ENCODE measurements at regions not wholly inside any gene's neighbourhood (a gene's known extent, or its start where the extent isn't known, plus 50 kb on each side); places are given as distances from the start of the nearest gene placed in this dataset.
"Not testable (repeated sequence)": the region's sequence is repeated elsewhere in the genome, so short reads cannot be mapped to it uniquely, and the experiment has no call there.

DNA sequence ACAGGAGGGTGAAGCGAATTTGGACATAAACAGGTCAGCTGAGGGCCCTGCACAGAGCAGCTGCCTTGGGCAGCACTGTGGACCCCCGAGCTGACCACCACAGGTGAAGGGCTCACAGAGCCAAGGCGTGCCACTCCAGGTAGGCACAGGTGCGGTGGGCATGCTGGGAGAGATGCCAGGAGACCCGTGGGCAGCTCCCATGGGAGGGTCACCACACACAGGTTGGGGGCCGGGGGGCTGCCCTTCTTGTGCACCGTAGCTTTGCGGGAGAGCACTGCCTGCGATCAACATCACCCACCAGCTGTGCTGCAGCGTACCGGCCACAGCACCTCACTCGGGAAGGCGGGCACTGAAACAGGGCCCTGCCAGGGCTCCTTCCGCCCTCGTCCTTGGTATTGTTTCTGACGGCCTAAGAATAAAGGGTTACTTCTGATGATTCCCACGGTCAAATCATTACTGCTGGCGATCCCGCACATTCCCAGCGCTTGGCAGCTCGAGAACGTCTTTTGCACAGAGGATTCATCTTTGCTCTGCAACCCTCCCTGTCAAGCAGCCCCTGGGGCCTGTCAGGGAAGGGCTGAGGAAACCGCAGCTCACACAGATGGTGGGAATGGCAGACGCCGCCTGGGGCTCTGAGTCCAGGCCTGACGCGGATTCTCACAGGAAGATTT is 181.7 kb downstream of the BANP start:
- DNase-seq: no peak
- Mint-ChIP-seq H3K36me3 (ENCODE audit: low read depth) (no peaks in the 10 kb centered on the region), H3K4me1 (ENCODE audit: low read depth) (no peaks in the 10 kb centered on the region), H3K4me3 (no peak overlapping the region), H3K9me3 (peaks cover 3% of the 10 kb centered on the region), H3K27me3 (no peaks in the 10 kb centered on the region), H3K27ac (no peak overlapping the region)
- ChIA-PET CTCF (no interaction called here), POLR2A (no interaction called here)
- TF ChIP-seq, protein P1, sequence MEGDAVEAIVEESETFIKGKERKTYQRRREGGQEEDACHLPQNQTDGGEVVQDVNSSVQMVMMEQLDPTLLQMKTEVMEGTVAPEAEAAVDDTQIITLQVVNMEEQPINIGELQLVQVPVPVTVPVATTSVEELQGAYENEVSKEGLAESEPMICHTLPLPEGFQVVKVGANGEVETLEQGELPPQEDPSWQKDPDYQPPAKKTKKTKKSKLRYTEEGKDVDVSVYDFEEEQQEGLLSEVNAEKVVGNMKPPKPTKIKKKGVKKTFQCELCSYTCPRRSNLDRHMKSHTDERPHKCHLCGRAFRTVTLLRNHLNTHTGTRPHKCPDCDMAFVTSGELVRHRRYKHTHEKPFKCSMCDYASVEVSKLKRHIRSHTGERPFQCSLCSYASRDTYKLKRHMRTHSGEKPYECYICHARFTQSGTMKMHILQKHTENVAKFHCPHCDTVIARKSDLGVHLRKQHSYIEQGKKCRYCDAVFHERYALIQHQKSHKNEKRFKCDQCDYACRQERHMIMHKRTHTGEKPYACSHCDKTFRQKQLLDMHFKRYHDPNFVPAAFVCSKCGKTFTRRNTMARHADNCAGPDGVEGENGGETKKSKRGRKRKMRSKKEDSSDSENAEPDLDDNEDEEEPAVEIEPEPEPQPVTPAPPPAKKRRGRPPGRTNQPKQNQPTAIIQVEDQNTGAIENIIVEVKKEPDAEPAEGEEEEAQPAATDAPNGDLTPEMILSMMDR (IDR thresholded peaks at IDR 0.05): no peak
- intact Hi-C loops (cut with micrococcal nuclease): no loop called here
- no peak for ATAC-seq

DNA sequence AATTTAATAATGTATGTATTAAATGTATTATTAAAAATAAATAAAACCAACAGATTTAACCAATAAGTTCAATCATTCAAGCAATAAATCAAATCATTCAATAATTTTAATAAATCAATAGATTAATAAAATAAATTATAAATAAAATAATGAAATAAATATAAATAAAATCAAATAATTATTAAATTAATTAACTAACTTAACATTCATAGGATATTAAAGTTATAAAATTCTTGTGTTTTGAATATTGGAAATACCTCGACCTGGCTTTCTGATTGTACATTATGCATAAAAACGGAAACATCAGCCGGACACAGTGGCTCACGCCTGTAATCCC is 182.2 kb downstream of the BANP start:
- TF ChIP-seq, protein P1 (IDR thresholded peaks at IDR 0.05): no peak
- CTCF ChIA-PET: no interaction called here
- no peak overlapping the region for H3K4me3 Mint-ChIP-seq

DNA sequence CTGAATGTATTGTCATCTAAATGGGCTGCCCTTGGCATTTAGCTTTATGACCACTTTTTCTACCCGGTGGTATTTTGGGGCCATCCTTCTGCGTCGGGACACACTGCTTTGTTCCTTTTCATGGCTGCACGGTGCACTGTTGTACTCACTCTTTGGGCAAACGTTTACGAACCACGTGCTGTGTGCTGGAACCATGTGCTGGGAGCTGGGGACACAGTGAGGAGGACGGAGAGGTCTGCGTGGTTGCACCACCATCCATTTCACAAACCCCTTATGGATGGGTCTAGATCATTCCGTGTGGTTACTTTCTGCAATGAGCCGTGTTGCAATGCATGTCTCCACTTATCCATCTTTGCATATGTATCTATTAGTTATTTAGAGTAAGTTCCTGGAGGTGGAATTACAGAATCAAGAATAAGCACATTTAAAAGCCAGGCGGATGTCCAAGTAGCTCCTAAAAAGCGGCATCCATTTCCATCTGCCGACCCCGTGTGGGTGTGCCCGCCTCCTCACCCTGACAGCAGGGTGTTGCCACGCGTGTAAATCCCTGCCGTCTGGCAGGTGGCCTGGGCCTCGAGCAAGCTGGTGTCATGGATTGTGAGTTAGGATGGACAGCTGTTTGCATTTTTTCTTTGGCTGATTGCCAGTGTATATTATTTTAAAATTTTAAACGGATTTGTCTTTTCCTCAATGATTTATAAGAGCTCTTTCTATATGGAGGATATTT is 183.1 kb downstream of the BANP start:
- H3K4me3 Mint-ChIP-seq; H3K27me3 Mint-ChIP-seq; CTCF ChIA-PET; H3K27ac Mint-ChIP-seq; H3K36me3 Mint-ChIP-seq (ENCODE audit: low read depth); intact Hi-C loops (cut with micrococcal nuclease); DNase-seq; ATAC-seq; H3K4me1 Mint-ChIP-seq (ENCODE audit: low read depth): not testable (repeated sequence)
- POLR2A ChIA-PET: interaction anchor here (0.6 kb wide), 1 partner anchor 816 kb away, joined by 3 read pairs; no protein-coding TSS in a partner anchor
- peaks cover 13% of the 10 kb centered on the region for H3K9me3 Mint-ChIP-seq

More for the DNA sequence above, 182.2 kb downstream of the BANP start:
- H3K27me3 Mint-ChIP-seq: no peaks in the 10 kb centered on the region
- no peaks in the 10 kb centered on the region for H3K4me1 Mint-ChIP-seq (ENCODE audit: low read depth)
- H3K36me3 Mint-ChIP-seq (ENCODE audit: low read depth): no peaks in the 10 kb centered on the region
- POLR2A ChIA-PET: interaction anchor here (0.6 kb wide), 1 partner anchor 815 kb away, joined by 3 read pairs; no protein-coding TSS in a partner anchor
- intact Hi-C loops (cut with micrococcal nuclease): no loop called here
- DNase-seq: no peak
- peaks cover 7% of the 10 kb centered on the region for H3K9me3 Mint-ChIP-seq
- no peak for ATAC-seq
- H3K27ac Mint-ChIP-seq: no peak overlapping the region

DNA sequence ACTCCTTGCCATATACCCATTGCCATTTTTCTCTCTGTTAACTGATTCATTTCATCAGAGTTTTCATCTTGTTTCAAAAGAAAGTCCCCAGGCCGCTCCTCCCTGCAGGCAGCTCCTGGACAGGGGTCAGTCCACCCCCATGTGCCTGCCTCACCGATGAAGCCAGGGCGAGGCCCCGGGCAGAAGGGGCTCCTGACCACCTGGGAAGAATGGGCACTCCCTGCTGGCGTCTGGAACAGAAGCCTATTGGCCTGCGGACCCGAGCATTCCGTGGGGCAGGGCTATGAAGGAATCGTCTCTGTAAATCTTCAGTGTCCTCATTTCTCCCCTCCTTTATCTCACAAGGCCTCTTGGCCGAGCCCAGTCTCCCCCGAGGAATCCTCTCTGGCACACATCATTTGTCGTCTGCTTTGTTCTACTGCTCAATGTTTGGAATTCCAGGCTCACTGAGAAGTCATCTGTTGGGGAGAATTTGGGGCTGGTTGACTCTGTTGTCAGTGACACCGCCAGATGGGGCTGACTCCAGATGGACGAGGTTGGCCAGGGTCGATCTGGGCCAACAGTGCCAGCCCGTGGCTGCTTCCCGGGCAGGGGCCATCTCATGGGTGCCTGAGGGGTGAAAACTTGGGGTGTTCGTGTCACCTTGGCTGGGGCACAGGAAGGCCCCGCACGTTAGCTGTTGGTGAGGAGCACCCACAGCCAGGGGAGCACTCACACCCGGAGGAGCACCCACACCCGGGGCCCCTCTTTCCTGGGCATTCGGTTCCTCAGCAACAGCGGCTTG is 183.9 kb downstream of the BANP start:
- intact Hi-C loops (cut with micrococcal nuclease); H3K4me1 Mint-ChIP-seq (ENCODE audit: low read depth); H3K27me3 Mint-ChIP-seq; DNase-seq; CTCF ChIA-PET; POLR2A ChIA-PET; H3K4me3 Mint-ChIP-seq; H3K36me3 Mint-ChIP-seq (ENCODE audit: low read depth); H3K27ac Mint-ChIP-seq; ATAC-seq: not testable (repeated sequence)
- H3K9me3 Mint-ChIP-seq: peaks cover 13% of the 10 kb centered on the region

DNA sequence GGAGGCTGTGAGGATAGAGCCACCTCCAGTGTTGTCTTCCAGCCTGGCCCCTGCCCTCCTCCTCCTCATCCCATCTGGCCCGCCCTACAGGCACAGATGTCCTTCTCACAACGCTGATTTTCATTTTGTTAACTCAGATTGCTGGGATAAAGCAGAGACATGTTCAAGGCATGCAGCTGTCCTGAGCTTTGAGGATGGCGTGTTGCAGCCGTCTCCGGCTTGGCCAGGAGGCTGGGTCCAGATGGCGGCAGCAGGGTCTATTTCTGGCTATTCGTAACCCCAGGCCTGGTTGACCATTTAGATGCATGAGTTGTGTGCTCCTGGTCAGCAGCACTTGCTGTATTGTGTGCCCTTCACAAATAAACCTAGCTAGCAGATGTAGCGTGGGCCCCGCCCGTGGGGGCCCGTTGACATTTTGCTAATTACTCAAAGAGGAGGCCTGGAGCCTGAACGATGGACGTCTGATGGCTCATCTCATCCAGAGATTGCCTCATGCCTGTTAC is 185.0 kb downstream of the BANP start:
- POLR2A ChIA-PET; intact Hi-C loops (cut with micrococcal nuclease); CTCF ChIA-PET; H3K27ac Mint-ChIP-seq; DNase-seq; H3K27me3 Mint-ChIP-seq; H3K4me1 Mint-ChIP-seq (ENCODE audit: low read depth); H3K36me3 Mint-ChIP-seq (ENCODE audit: low read depth); H3K4me3 Mint-ChIP-seq; ATAC-seq: not testable (repeated sequence)
- H3K9me3 Mint-ChIP-seq: peaks cover 13% of the 10 kb centered on the region

DNA sequence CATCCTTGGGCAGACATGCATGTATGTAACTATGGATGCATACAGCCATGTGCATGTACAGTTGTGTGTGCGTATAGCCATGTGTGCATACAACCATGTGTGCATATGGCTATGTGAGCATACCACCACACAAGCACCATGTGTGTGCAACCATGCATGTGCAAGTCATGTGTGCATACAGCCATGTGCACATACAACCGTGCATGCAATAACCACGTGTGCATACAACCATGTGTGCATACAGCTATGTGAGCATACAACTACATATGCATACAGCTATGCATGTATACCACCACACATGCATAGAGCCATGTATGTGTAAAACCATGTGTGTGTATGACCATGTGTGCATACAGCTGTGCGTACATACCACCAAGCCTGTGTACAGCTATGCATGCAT is 185.7 kb downstream of the BANP start:
- intact Hi-C loops (cut with micrococcal nuclease); ATAC-seq; H3K4me3 Mint-ChIP-seq; CTCF ChIA-PET; DNase-seq; H3K27me3 Mint-ChIP-seq; POLR2A ChIA-PET; H3K27ac Mint-ChIP-seq; H3K4me1 Mint-ChIP-seq (ENCODE audit: low read depth); H3K36me3 Mint-ChIP-seq (ENCODE audit: low read depth): not testable (repeated sequence)
- peaks cover 13% of the 10 kb centered on the region for H3K9me3 Mint-ChIP-seq

DNA sequence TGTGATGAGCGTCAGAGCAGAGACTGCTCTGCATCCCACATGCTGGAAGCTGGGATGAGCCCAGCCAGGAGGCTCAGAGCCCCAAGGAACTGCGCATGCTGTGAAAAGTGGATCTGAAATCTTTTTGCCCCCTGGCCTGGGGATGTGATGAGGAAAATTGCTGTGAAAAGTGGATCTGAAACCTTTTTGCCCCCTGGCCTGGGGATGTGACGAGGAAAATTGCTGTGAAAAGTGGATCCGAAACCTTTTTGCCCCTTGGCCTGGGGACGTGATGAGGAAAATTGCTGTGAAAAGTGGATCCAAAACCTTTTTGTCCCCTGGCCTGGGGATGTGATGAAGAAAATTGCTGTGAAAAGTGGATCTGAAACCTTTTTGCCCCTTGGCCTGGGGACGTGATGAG is 187.9 kb downstream of the BANP start:
- POLR2A ChIA-PET; DNase-seq; H3K27me3 Mint-ChIP-seq; H3K27ac Mint-ChIP-seq; ATAC-seq; H3K4me1 Mint-ChIP-seq (ENCODE audit: low read depth); H3K36me3 Mint-ChIP-seq (ENCODE audit: low read depth); CTCF ChIA-PET; intact Hi-C loops (cut with micrococcal nuclease); H3K4me3 Mint-ChIP-seq: not testable (repeated sequence)
- peaks cover 13% of the 10 kb centered on the region for H3K9me3 Mint-ChIP-seq

DNA sequence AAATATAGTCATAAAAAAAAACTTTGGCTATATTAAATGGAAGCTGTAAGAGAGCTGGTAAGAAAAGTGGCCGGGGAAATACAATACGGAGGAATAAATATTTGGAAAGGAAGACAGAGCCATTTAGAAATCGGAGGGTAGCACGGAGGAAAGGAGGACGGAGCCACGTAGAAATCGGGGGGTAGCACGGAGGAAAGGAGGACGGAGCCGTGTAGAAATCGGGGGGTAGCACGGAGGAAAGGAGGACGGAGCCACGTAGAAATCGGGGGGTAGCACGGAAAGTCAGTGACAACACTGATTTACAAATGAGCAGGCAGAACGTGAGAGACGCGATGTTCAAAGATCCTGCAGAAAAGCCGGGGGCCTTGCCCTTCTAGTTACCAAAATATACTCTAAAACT is 189.0 kb downstream of the BANP start:
- H3K4me1 Mint-ChIP-seq (ENCODE audit: low read depth); H3K27ac Mint-ChIP-seq; ATAC-seq; intact Hi-C loops (cut with micrococcal nuclease); POLR2A ChIA-PET; DNase-seq; H3K36me3 Mint-ChIP-seq (ENCODE audit: low read depth); H3K27me3 Mint-ChIP-seq; CTCF ChIA-PET; H3K4me3 Mint-ChIP-seq: not testable (repeated sequence)
- peaks cover 13% of the 10 kb centered on the region for H3K9me3 Mint-ChIP-seq

Data from activated CD8-positive, alpha-beta T cell treated with anti-CD3 and anti-CD28 coated beads for 36 hours (primary cell).